ENCODE measurements at regions not wholly inside any gene's neighbourhood (a gene's known extent, or its start where the extent isn't known, plus 50 kb on each side); places are given as distances from the start of the nearest gene placed in this dataset.

DNA sequence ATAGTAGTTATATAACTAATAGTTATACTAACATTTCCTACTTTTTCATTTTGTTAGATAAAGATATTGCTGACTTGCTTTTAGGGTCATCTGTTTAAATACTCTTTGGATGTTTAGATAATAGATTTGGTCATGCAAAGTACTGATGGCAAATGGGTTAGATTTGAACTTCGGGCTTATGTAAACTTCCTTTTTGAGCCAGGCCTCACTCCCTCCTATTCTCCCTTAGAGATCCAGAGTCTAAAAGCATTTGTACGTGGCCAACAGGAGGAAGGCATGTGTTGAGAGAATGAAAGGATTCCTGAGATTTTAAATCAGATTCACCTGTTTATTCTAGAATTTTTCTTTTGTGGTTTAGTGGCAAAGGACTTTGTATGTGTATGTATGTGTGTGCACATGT is 106.4 kb upstream of the GBE1 start:
- TF ChIP-seq CTCF (optimal IDR thresholded peaks at IDR 0.05 in 1 of 3, IDR thresholded peaks at IDR 0.05 in 1 of 3, conservative IDR thresholded peaks at IDR 0.05 in 1 of 3; ENCODE audit: extremely low read depth in 1 of 3, insufficient read depth in 2 of 3, low read length in 3 of 3) (no peak), EZH2 (IDR thresholded peaks at IDR 0.05; ENCODE audit: low read length) (no peak)

All from keratinocyte (primary cell).